D341Med (cell line): ENCODE measurements at regions not wholly inside any gene's neighbourhood (a gene's known extent, or its start where the extent isn't known, plus 50 kb on each side); places are given as distances from the start of the nearest gene placed in this dataset.
A peak's percentile ranks its signal among the peaks of the same experiment; 100 is the strongest.

Experiments
- DNase-seq: peaks from one replicate; pipeline ENCODE4 v3.0.0; 2012; ENCODE audit warnings: low spot score

DNA sequence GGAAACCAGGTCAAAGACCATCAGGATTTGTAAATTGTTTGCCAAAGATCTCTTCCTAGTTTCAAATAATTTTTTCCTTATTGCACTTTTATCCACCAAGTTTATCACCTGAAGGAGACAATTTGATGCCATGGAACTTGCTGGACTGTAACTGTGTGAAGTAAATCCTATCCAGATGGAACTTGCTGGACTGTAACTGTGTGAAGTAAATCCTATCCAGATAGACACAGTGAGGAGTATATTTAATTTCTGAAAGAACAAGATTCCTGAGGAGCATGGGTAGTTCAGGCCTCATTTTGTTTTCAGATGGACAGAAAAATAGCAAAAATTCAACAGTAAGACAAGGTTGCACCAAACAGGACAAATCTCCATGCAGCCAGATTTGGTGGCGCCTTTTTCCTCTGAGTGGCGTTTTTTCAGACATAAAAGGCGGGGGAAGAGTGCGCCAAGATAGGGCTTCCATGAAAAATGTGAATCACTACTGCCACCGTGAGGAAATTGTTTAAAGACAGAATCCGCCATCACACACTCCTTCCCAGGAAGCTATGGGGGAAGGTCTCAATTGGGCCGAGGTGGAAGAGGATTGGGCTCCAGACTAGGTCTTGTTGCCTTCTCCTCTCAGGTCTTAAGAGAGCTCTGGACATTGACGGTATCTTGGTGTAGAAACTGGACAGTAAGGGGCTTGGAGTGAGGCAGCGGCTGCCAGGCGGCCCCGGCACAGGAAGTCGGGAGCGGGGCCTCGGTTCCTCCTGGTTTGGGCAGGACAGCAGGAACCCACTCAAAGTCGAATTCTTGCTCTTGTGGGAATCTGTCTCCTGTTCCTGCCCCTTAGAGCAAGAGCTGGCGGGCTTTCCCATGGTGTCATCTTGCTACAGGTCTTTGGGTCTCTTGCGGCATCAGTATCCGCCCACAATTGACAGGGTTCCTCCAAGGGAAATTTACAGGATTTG, 234.7 kb downstream of the OR13H1 start:
- DNase-seq, result no peak

DNA sequence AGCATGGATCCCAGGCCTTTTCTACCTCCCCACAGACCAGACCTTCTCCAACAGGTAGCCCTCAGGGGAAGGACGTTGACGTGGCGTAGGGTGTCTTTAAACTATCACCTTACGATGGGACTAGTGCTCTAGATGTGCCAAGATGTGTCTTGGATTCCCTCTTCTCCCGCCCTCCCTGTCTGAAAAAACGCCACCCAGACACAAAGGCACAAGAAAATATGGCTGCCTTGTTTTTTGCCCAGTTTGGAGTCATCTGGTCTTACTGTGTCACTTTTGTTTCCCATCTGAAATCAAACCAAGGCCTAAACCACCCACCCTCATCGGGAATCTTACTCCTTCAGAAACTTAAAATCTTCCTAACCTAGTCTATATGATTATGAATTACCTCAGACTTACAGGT, 235.4 kb downstream of the OR13H1 start:
- no peak for DNase-seq

DNA sequence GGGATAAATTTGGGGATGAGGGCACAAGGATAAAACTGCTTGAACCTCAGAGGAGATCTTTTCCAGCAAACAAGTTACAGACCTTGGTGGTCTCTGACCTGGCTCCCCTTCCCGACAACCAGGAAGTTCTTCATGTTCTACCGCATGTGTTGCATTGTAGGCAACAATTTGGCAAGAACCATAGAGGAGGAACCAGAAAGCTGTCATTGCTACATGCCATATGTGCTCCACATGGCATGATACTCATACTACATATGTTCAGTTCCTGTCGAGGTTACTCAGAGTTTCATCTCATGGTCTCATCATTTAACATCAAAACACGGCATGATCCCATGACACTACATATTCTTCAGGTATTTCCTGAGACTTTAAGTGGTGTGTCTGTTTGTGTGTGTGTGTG, 235.9 kb downstream of the OR13H1 start:
- DNase-seq, result no peak

DNA sequence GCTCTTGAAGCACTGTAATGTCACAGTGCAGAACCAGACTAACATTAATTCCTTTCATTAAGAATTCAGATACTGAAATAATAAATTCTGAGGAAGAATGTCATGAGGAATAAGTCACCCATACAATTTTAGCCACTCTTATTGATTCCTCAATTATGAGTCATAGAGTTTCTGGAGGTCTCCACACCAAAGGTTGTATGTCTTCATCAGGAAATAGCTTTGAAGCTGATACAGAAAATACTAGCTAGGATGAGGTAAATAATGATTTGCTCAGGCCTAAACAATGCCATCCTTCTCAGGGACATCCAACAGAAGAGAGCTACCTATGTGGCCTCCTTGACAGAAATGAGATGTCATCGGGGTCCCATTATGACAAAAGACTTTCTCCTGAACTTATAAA, 238.8 kb downstream of the OR13H1 start:
- DNase-seq, result no peak

DNA sequence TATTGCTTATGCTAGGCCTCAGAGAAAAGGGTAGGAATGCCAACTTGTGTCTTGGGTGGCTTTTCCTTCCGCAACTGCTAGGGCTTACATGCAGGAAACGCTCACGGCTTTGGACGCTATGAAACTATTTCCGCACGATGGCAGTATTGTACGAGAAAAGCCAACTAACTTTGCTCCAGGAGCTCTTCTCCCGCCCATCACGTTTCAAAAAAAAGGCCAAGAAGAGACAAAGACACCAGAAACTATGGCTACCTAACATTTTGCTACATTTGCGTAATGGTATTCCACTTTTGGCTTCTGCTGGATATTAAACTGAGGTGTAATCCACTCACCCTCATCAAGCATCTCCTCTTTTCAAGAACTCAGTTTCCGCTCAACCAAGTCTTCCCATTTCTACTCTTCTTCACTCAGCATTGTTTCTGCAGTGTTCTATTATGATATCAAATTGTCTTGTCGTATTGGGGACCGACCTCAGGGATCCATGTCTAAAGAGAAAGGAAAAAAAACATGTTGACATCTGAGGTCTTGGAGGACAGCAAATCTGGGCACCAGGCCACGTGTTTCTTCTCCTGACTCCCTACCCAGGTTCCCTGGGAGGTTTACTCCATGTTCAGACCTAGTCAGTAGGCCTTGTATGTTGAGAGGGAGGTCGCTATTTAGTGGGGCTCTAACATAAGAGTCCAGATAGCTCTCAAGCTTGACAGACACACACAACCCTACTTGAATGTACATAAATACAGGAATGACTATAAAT, 239.4 kb upstream of the STK26 start:
- DNase-seq, result no peak

DNA sequence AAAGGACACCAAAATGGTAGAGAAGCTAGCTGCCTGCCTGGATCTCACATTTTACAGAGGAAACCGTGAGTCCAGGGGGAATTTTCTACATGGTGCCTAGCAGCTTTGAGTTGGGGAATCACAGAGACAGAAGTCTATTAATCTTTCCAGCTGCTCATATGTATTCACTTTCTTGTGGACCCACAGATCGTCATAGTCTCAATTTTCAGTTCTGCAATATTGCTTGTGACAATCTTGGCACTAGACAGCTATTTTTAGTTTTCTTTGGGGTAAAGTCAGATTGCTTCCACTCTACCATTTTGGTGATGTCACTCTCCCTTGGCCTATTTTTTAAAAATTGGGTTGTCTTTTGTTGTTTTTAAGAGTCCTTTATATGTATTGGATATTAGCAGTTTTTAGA, 233.4 kb upstream of the STK26 start:
- no peak for DNase-seq

DNA sequence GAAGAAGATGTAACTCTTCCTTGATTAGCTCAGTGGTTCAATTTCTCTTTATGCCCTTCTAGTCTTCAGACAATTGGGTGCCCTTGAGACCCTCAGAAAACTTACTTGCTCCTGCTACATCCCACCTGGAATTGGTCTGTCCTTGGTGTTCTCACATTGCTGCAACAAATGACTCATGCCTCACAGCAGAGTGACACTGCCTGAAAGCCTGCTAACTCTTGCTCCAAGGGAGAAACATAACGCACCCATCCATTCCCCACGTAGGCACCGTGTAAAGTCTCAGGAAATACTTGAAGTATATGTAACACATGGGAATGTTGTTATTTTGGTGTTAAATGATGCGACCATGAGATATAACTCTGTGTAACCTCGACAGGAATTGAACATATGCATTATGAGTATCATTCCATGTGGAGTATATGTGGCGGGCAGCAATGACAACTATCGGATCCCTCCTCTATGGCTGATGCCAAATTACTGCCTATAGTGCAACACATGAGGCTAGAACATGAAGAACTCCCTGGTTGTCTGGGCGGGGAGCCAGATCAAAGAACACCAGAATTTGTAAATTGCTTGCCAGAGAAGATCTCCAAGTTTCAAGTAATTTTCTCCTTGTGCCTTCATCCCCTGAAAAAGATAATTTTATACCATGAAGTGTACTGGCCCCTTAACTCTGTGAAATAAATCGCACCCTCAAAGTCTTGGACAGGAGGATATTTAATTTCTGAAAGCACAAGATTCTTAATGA, 231.3 kb upstream of the STK26 start:
- DNase-seq, result no peak

DNA sequence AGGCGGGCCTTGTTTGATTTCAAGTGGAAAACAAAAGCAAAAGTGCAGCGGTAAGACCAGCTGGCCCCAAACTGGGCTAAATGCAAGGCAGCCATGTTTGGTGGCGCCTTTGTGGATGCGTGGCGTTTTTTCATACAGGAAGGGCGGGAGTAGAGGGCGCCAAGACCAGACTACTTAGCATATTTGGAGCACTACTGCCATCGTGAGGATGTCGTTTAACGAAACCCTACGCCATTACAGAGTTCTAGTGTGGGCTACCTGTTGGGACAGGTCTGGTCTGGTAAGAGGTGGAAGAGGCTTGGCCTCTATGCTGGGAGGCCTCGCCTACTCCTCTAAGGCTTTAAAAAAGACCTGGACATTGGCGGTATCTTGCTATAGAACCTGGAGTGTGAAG, 230.7 kb upstream of the STK26 start:
- no peak for DNase-seq

DNA sequence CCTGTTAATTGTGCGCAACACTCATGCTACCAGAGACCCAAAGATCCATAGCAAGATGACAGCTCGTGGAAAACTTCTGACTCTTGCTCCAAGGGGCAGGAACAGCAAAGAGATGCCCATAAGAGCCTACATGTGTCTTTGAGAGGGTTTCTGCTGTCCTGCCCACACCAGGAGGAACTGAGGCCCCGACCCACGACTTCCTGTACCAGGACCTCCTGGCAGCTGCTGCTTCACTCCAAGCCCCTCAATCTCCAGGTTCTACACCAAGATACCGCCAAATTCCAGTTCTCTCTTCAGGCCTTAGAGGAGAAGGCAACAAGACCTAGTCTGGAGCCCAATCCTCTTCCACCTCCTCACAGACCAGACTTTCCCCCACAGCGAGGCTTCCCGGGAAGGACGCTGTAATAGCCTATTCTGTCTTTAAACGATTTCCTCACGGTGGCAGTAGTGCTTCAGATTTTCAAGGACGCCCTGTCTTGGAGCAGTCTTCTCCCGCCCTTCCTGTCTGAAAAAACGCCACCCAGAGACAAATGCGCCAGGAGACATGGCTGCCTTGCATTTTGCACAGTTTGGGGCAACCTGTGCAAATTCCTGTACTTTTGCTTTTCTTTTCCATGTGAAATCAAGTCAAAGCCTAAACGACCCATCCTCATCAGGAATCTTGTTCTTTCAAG, 230.2 kb upstream of the STK26 start:
- DNase-seq, result no peak

DNA sequence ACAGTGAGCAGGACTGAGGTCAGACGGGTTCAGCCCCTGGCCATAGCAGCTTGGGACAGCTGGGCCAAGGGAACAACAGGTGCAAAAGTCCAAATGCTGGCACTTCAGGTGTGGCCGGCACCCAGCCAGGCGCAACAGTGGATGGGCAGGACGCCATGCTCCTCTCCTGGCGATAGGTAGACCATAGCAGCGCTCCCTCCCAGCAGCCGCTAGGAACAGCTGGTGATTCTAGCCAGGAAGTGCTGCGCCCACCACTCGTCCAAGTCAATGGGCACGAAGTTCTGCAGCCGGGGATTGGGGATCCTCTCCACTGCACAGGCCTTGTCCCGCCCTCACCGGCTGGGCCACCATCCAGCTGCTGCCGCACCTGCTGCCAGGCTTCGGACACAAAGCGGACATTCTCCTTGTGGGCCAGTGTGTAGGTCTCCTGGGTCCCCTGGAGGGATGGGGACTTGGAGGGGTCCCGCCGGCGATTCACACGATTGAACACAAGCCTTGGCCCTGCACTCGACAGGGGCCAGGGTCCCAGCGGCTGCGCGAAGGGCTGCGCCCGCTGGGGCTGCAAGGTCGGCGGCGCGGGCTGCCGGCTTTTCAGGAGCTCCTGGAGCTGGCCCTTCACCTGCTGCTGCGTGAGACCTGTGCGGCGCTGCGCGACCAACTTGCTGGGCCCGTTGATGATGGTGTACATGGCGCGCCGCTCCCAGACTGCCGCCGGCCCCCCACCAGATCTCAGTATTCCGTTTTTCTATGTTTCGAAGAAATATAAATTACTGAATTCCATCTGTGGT, 227.5 kb upstream of the STK26 start:
- DNase-seq, result no peak

DNA sequence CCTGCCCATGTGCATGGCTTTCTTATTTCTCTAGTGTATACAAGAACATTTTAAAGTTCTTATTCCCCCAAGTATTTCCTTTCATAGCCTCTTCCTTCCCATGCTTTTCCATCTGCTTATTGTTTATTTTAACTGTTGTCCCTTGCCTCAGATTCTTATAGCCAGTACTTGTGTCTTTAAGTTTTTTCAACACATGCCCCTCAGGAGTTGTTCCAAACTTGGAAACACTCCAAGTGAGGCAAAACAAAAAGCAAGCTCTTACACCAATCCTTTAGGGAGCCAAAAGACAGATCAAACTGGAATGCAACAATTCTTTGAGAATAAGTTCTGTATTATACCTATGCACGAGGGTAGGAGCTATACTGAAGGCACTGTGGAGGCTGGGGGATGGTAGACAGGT, 222.0 kb upstream of the STK26 start:
- no peak for DNase-seq

DNA sequence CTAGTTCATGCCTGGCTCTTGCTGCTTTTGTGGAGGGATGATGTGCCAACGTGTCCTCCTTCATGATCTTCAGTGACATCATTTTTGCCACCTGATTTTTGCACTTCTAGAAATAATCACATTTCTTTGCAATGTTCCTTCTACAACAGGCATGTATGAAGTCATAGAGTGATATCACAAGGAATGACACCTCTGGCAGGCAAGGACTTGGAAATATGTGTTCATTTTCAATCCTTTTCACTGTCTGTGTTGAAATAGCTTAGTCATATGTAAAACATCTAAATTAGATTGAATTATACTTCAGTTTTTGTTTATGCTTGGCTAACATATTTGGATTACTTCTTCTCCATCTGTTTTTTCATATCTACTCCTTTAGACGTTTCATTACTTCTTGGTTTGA, 221.2 kb upstream of the STK26 start:
- DNase-seq, result no peak

DNA sequence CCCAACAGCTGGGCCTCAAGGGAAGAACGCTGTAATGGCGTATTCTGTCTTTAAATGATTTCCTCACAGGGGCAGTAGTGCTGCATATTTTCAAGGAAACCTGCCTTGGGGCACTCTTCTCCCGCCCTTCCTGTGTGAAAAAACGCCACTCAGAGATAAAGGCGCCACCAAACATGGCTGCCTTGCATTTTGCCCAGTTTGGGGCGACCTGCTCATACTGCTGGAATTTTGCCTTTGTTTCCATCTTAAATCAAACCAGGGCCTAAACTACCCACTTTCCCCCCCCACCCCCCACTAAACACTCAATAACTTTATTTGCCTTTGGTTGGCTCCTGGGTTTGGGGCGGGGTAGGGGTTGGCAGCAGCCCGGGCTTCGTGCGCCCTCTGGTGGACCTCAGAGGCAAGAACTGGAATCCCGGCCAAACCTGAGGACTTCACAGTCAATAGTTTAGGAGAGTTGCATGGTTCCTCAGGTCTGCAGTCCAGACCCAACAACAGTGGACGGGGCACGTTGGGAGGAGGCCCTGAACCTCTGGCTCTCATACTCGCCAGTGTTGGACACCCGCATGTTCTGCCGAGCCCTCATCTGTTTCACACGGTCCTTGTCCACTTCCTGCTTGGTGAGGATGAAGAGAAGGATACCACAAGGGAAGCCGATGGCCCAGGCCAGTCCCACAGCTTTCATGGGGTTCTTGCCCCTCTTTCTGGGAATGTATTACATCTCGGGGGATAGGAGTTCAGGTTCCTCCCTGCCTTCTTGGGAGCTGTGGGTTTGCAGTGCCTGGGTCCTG, 220.1 kb upstream of the STK26 start:
- peak; percentile 44 for DNase-seq

DNA sequence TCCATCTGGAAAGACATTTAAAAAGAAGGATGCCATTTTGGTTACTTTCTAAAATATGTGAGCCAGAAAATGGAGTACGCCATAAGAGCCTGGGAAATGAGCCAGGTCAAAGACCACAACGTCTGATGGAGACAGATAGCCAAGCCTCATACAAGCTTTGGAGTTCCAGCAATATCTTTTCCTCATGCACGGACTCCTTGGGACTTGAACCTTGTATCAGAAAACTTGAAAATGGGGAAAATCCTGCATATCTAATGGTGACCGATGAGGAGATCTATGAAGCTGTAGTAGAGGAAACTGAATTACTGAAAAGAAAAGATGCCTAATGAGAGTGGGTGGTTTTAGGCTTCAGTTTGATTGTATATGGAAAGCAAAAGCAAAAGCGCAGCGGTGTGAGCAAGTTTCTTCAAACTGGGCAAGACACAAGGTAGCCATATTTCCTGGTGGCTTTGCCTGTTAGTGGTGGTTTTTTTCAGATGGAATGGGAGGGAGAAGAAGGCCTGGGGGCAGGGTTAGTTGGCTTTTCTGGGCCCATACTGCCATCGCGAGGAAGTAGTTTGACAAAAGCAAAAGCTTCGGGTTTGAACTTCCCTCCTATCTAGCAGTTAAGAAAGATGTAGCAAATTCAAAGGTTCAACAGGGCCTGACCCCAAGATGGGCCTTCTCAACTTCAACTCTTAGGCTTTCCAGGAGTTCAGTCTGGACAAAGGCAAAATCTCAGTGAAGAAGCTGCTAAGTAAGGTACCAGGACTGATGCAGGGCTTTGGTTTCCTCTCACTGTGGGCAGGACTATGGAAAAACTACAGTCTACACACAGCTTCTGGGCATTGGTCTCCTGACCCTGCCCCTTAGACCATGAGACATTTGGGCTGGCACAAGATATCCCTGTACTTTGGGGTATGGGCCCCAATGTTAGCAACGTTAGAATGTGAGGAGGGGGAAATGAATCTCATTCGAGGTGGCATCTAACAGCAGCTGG, 210.0 kb upstream of the STK26 start:
- DNase-seq, result no peak

DNA sequence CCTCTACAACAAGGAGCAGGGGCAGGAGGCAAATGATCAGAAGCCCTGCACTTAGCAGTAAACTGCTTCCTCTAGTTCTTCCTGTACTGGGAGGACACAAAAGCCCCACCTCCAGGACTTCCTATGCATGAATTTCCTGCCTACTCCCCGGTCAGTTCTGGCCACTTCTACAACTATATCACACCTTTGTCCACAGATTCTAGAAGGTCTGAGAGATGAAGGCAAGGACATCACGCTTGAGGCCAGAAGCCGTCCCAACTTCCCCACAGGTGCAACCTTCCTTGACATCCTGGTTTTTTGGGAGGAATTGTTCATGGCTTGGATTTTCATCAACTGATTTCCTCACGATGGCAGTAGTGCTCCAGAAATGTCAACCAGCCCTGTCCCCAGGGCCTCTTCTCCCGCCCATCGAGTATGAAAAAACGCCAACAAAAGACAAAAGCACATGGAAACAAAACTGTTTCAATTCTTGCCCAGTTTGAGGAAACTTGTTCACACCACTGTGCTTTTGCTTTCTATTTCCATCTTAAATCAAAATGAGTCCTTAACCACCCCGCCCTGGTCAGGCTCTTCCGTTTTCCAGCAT, 206.5 kb upstream of the STK26 start:
- no peak for DNase-seq

DNA sequence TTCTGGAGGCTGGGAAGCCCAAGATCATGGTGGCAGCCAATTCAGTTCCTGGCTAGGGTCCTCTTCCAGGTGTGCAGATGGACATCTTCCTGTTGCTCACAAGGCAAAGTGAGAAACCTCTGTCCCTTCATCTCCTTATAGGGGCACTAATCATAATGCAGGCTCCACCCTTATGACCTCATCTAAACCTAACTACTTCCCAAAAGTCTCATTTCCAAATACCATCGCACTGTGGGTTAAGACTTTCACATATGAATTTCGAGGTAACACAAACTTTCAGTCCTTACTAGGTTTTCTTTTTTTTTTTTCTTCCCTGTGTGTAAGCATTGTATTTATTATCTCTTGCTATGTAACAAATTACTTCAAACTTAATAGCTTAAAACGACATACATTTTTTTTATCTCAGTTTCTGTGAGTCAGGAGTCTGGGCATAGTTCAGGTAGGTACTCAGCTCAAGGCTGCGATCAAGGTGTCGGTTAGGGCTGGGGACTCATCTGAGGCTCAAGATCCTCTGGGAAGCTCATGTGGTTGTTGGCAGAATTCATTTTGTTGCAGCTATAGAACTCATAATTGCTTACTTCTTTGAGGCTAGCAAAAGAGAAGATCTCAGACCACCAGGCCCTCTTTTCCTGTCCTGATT, 204.7 kb upstream of the STK26 start:
- DNase-seq, result no peak

DNA sequence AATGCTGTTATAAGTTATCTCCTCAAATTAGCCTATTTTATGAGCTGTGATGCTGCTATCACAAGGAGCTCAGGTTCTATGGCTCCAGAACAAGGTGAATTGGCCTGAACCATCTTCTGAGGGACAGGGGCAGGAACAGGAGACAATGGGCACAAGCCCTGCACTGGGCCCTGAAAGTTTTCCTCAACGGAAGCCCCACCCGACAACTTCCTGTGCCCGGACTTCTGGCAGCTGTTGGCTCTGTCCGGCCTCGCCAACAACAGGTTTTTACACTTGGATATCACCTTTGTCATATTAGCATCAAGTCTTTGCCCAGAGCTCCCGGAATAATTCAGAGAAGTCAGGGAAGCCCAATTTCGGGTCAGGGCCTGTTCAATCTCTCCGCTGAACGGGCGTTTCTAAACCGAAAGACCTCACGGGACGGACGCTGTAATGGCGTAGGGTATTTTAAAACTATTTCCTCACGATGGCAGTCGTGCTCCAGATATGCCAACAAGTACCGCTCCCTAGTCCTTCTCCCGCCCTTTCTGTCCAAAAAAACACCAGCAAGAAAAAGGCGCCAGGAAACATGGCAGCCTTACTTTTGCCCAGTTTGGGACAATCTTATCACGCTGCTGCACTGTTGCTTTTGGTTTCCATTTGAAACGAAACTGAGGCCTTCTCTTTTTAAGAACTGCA, 201.0 kb upstream of the STK26 start:
- DNase-seq, result no peak

DNA sequence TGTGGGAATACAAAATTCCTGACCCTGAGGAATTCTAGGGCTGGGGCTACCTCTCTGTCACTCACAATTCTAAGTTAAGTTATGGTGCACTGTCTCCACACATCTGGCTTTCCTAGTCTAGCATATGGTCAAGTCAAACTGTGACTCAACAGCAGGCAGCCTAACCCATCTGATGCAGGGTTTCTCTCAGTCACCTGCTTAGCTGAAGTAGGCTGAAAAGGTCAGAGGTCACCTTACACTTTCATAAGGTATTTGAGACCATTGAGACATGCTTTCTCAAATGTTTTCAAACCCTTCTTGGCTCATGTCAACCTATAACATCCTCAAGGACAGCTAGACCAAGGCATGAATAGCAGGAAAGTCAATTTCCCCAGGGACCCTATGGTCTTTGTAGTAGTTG, 196.5 kb upstream of the STK26 start:
- DNase-seq, result no peak
